ENCODE measurements at regions not wholly inside any gene's neighbourhood (a gene's known extent, or its start where the extent isn't known, plus 50 kb on each side); places are given as distances from the start of the nearest gene placed in this dataset.

GRCh38 chrX:20441123-20441522 is 174.4 kb upstream of the RPS6KA3 start:
- in situ Hi-C loops (cut with MboI; ENCODE audit: low sequenced_read_pairs, unreplicated experiment), result loop anchor here (10.0 kb wide), 1 partner anchor 196 kb away; no protein-coding TSS in a partner anchor
- TF ChIP-seq CTCF (IDR thresholded peaks at IDR 0.05; ENCODE audit: borderline replicate concordance, control extremely low read depth, extremely low read depth, insufficient read depth, missing control alignments), result no peak
- no peak for DNase-seq (ENCODE audit: low spot score)

GRCh38 chrX:20438871-20439526 is 172.3 kb upstream of the RPS6KA3 start:
- no peak for TF ChIP-seq CTCF (IDR thresholded peaks at IDR 0.05; ENCODE audit: borderline replicate concordance, control extremely low read depth, extremely low read depth, insufficient read depth, missing control alignments)
- DNase-seq (ENCODE audit: low spot score), result no peak
- in situ Hi-C loops (cut with MboI; ENCODE audit: low sequenced_read_pairs, unreplicated experiment), result no loop called here

- no peak for TF ChIP-seq CTCF (IDR thresholded peaks at IDR 0.05; ENCODE audit: borderline replicate concordance, control extremely low read depth, extremely low read depth, insufficient read depth, missing control alignments)
- no peak for DNase-seq (ENCODE audit: low spot score)
- in situ Hi-C loops (cut with MboI; ENCODE audit: low sequenced_read_pairs, unreplicated experiment), result no loop called here
These were observed 171.0 kb upstream of the RPS6KA3 start for GRCh38 chrX:20437683-20438082.

- no peak for DNase-seq (ENCODE audit: low spot score)
- TF ChIP-seq CTCF (IDR thresholded peaks at IDR 0.05; ENCODE audit: borderline replicate concordance, control extremely low read depth, extremely low read depth, insufficient read depth, missing control alignments), result no peak
- in situ Hi-C loops (cut with MboI; ENCODE audit: low sequenced_read_pairs, unreplicated experiment), result no loop called here
These were observed 169.2 kb upstream of the RPS6KA3 start for GRCh38 chrX:20435913-20436312.

- DNase-seq (ENCODE audit: low spot score), result no peak
- in situ Hi-C loops (cut with MboI; ENCODE audit: low sequenced_read_pairs, unreplicated experiment), result no loop called here
- TF ChIP-seq CTCF (IDR thresholded peaks at IDR 0.05; ENCODE audit: borderline replicate concordance, control extremely low read depth, extremely low read depth, insufficient read depth, missing control alignments), result no peak
These were observed 168.3 kb upstream of the RPS6KA3 start for GRCh38 chrX:20434986-20435385.

GRCh38 chrX:20433388-20433775 is 166.7 kb upstream of the RPS6KA3 start:
- no peak for DNase-seq (ENCODE audit: low spot score)
- TF ChIP-seq CTCF (IDR thresholded peaks at IDR 0.05; ENCODE audit: borderline replicate concordance, control extremely low read depth, extremely low read depth, insufficient read depth, missing control alignments), result no peak
- in situ Hi-C loops (cut with MboI; ENCODE audit: low sequenced_read_pairs, unreplicated experiment), result no loop called here
